GM21576 (cell line): ENCODE measurements at regions not wholly inside any gene's neighbourhood (a gene's known extent, or its start where the extent isn't known, plus 50 kb on each side); places are given as distances from the start of the nearest gene placed in this dataset.
"Not testable (repeated sequence)": the region's sequence is repeated elsewhere in the genome, so short reads cannot be mapped to it uniquely, and the experiment has no call there.

ENCODE experiments used
- ATAC-seq: cut with Tn5 transposase; IDR thresholded peaks from one replicate; pipeline ENCODE4 v1.9.1; 2021; ENCODE audit warnings: mild to moderate bottlenecking, moderate library complexity; ENCODE audit not compliant: unreplicated experiment

GRCh38 chr4:23413631-23414030, 476.2 kb downstream of the PPARGC1A start:
- no peak for ATAC-seq

- ATAC-seq = no peak
Measured at GRCh38 chr4:23412701-23413100, 477.1 kb downstream of the PPARGC1A start.

- ATAC-seq = not testable (repeated sequence)
Measured at GRCh38 chr4:23408913-23409312, 480.9 kb downstream of the PPARGC1A start.

- ATAC-seq = no peak
Measured at GRCh38 chr4:23401572-23401971, 488.3 kb downstream of the PPARGC1A start.

- no peak for ATAC-seq
Measured at GRCh38 chr4:23392860-23393458, 496.9 kb downstream of the PPARGC1A start.

- ATAC-seq = no peak
Measured at GRCh38 chr4:23390246-23390645, 499.6 kb downstream of the PPARGC1A start.

GRCh38 chr4:23388699-23389395, 501.0 kb downstream of the PPARGC1A start:
- ATAC-seq = no peak

- ATAC-seq = no peak
Measured at GRCh38 chr4:23388255-23388654, 501.6 kb downstream of the PPARGC1A start.

GRCh38 chr4:23384741-23385140, 505.1 kb downstream of the PPARGC1A start:
- ATAC-seq = no peak

GRCh38 chr4:23382879-23383278, 507.0 kb downstream of the PPARGC1A start:
- ATAC-seq = no peak

GRCh38 chr4:23374259-23374658, 515.6 kb downstream of the PPARGC1A start:
- ATAC-seq = no peak

- no peak for ATAC-seq
Measured at GRCh38 chr4:23373261-23373660, 516.6 kb downstream of the PPARGC1A start.

GRCh38 chr4:23371533-23371932, 518.3 kb downstream of the PPARGC1A start:
- no peak for ATAC-seq

GRCh38 chr4:23369331-23369730, 520.5 kb downstream of the PPARGC1A start:
- no peak for ATAC-seq

- ATAC-seq = no peak
Measured at GRCh38 chr4:23368081-23368697, 521.7 kb downstream of the PPARGC1A start.

- no peak for ATAC-seq
Measured at GRCh38 chr4:23366557-23366906, 523.3 kb downstream of the PPARGC1A start.

GRCh38 chr4:23365871-23366556, 523.8 kb downstream of the PPARGC1A start:
- ATAC-seq = no peak

GRCh38 chr4:23365086-23365485, 524.8 kb downstream of the PPARGC1A start:
- ATAC-seq = no peak

- ATAC-seq = no peak
Measured at GRCh38 chr4:23364167-23364566, 525.7 kb downstream of the PPARGC1A start.

- ATAC-seq = no peak
Measured at GRCh38 chr4:23361453-23361852, 528.4 kb downstream of the PPARGC1A start.

- no peak for ATAC-seq
Measured at GRCh38 chr4:23360718-23361117, 529.1 kb downstream of the PPARGC1A start.

- ATAC-seq = no peak
Measured at GRCh38 chr4:23355258-23355657, 534.6 kb downstream of the PPARGC1A start.
